Subcutaneous abdominal adipose tissue (tissue), 5 donors: ENCODE measurements at regions not wholly inside any gene's neighbourhood (a gene's known extent, or its start where the extent isn't known, plus 50 kb on each side); places are given as distances from the start of the nearest gene placed in this dataset.

Experiments
- H3K27ac ChIP-seq: one replicate; pipeline ENCODE4 v1.7.0; 2013; ENCODE audit warnings: low read depth, mild to moderate bottlenecking, inconsistent platforms, low read length, moderate library complexity
- H3K27me3 ChIP-seq, 5 donors: one replicate each; pipeline ENCODE4 v1.7.0; 2013; ENCODE audit warnings: low read length in 5 of 5, inconsistent platforms in 1 of 5; ENCODE audit not compliant: control insufficient read depth in 5 of 5, insufficient read depth in 4 of 5
- H3K36me3 ChIP-seq, 5 donors: one replicate each; pipeline ENCODE4 v1.7.0; 2013; ENCODE audit warnings: low read length in 5 of 5; ENCODE audit not compliant: control insufficient read depth in 5 of 5, insufficient read depth in 5 of 5
- H3K4me1 ChIP-seq, 5 donors: one replicate each; pipeline ENCODE4 v1.7.0; 2013; ENCODE audit warnings: low read length in 5 of 5, mild to moderate bottlenecking in 3 of 5, moderate library complexity in 1 of 5; ENCODE audit not compliant: control insufficient read depth in 5 of 5, insufficient read depth in 5 of 5
- H3K4me3 ChIP-seq, 5 donors: one replicate each; pipeline ENCODE4 v1.7.0; 2013; ENCODE audit warnings: low read length in 5 of 5, low read depth in 1 of 5
- H3K9ac ChIP-seq, 5 donors: one replicate each; pipeline ENCODE4 v1.7.0; 2013; ENCODE audit warnings: low read length in 5 of 5, mild to moderate bottlenecking in 4 of 5, moderate library complexity in 3 of 5
- H3K9me3 ChIP-seq, 5 donors: one replicate each; pipeline ENCODE4 v1.7.0; 2013; ENCODE audit warnings: low read length in 5 of 5; ENCODE audit not compliant: control insufficient read depth in 5 of 5
- donor health status: healthy.
- donor health status: healthy.
- donor health status: healthy.
- donor health status: healthy.
- donor health status: healthy.

DNA sequence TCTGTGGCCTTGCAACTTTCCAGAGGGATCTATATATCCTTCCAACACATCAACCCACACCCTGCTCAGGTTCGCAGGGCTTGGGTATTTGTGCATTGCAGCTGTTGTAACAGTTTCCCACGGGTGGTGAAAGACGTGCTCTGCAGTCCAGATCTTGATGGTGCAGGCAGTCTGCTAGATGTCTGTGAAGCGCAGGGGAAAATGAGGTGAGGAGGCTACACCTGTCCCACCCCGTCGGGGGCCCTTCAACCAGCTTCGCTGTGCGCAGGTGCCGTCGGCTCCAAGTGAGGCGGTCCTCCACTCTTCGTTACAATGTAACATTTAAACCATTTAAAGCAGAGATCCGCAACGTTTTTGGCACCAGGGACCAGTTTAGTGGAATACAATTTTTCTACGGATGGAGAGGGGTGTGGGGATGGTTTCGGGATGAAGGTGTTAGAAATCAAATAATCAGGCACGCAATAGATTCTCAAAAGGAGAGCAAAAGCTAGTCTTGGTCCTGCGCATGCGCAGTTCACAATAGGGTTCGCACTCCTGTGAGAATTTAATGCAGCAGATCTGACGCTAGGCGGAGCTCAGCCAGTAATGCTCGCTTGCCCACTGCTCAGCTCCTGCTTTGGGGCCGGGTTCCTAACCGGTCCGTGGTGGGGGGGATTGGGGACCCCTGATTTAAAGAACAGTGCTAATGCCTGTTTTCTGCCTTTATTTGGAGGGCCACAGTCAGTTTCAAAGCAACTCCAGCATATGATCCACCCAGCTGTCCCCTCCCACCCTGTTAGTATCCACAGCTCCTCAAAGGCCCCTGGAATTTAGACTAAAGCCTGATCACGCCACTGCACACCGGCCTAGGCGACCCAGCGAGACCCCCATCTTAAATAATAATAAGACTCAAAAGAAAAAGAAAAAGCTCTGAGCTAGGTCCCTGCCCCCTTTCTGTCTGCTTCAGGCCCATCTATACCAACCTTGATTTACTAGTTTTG lies 97.1 kb upstream of the SELENOP start:
- H3K27ac ChIP-seq: no peak overlapping the region
- peak overlapping the region; percentile 71 to 91 (median 79) for H3K4me3 ChIP-seq

GRCh38 chr5:42908086-42908485 lies 96.4 kb upstream of the SELENOP start:
- Histone ChIP-seq H3K27ac (no peak overlapping the region), H3K9ac (peak overlapping the region in 1 of 5 donors; percentile 72), H3K9me3 (no peaks in the 10 kb centered on the region), H3K36me3 (no peaks in the 10 kb centered on the region), H3K27me3 (no peaks in the 10 kb centered on the region), H3K4me3 (peak overlapping the region; percentile 71 to 91 (median 79)), H3K4me1 (peaks cover 3 to 11% (median 6%) of the 10 kb centered on the region in 5 donors)

More for the DNA sequence above, 97.1 kb upstream of the SELENOP start:
- Histone ChIP-seq H3K9me3 (no peaks in the 10 kb centered on the region), H3K36me3 (no peaks in the 10 kb centered on the region), H3K9ac (peak overlapping the region in 4 of 5 donors; percentile 11 to 72 (median 64)), H3K4me1 (peaks cover 3 to 11% (median 6%) of the 10 kb centered on the region in 5 donors), H3K27me3 (no peaks in the 10 kb centered on the region)

GRCh38 chr5:42905827-42906226 lies 94.1 kb upstream of the SELENOP start:
- Histone ChIP-seq H3K9ac (no peak overlapping the region), H3K36me3 (no peaks in the 10 kb centered on the region), H3K4me3 (no peak overlapping the region), H3K27ac (no peak overlapping the region), H3K9me3 (no peaks in the 10 kb centered on the region), H3K4me1 (peaks cover 3 to 11% (median 6%) of the 10 kb centered on the region in 5 donors), H3K27me3 (no peaks in the 10 kb centered on the region)

DNA sequence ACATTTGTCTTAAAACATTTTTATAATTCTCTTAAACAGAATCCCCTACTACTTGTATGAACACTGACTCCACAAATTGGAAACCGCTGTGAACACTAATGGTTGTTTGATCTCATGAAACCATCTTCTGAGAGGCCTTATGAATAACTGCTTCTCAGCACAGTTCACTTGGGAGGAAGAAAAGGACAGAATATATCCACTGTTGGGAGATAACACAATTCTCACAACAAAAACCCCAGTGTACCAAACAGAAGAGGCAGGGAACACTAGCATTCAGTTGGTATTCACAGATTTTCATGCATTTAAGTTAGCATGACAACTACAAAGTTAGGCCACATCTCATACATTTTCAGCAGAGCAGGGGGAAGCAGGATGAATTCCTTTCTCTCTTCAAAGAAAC lies 89.0 kb upstream of the SELENOP start:
- H3K27me3 ChIP-seq: no peaks in the 10 kb centered on the region
- H3K27ac ChIP-seq: no peak overlapping the region
- H3K9me3 ChIP-seq: no peaks in the 10 kb centered on the region
- no peaks in the 10 kb centered on the region for H3K4me1 ChIP-seq
- H3K9ac ChIP-seq: no peak overlapping the region
- H3K36me3 ChIP-seq: no peaks in the 10 kb centered on the region
- no peak overlapping the region for H3K4me3 ChIP-seq

DNA sequence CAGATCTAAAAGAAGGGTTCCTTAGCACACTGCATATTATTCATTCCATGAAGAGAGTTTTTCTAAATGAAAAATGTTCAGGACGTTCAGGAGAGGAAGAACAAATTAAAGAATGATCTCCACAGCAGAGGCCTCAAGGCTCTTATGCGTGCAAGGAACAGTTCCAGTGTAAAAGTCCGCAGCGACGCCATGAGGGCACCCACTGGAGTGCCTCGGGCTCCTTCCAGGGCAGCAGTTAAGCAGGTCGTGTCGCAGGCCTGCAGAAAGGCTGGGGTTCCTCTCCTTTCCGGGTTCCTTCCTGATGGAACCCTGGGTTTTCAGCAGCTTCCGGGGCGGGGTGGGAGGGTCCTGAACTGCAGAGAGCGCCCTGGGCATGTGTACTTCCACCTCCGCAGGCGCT lies 87.1 kb upstream of the SELENOP start:
- H3K27ac ChIP-seq: no peak overlapping the region
- H3K4me1 ChIP-seq: peaks cover 0 to 5% (median 0%) of the 10 kb centered on the region in 5 donors
- H3K36me3 ChIP-seq: no peaks in the 10 kb centered on the region
- H3K9ac ChIP-seq: no peak overlapping the region
- no peaks in the 10 kb centered on the region for H3K27me3 ChIP-seq
- no peaks in the 10 kb centered on the region for H3K9me3 ChIP-seq
- no peak overlapping the region for H3K4me3 ChIP-seq

DNA sequence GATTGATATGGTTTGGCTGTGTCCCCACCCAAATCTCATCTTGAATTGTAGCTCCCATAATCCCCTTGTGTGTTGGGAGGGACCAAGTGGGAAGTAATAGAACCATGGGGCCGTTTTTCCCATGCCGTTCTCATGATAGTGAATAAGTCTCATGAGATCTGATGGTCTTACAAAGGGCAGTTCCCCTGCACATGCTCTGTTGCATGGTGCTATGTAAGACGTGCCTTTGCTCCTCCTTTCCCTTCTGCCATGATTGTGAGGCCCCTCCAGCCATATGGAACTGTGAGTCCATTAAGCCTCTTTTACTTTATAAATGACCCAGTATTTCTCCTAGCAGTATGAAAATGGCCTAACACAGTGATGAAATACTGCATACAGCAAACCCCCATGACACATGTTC lies 84.8 kb upstream of the SELENOP start:
- Histone ChIP-seq H3K27ac (no peak overlapping the region), H3K36me3 (no peaks in the 10 kb centered on the region), H3K4me1 (peaks cover 0 to 5% (median 0%) of the 10 kb centered on the region in 5 donors), H3K9ac (no peak overlapping the region), H3K27me3 (no peaks in the 10 kb centered on the region), H3K4me3 (no peak overlapping the region), H3K9me3 (no peaks in the 10 kb centered on the region)

DNA sequence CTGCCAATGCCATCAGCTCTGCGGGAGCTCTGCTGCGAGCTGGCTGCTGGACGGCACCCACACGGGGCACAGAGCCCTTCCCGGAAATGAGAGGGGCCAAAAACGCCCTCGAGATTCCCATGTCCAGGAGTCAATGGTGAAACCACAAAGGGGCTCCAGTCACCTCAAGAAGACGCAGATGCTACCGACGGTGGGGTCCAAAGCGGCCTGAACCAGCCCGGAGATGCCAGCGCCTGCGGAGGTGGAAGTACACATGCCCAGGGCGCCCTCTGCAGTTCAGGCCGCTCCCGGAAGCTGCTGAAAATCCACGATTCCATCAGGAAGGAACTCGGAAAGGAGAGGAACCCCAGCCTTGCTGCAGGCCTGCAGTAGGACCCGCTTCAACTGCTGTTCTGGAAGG lies 82.4 kb upstream of the SELENOP start:
- Histone ChIP-seq H3K4me3 (peak overlapping the region in 4 of 5 donors; percentile 17 to 43 (median 22)), H3K9me3 (no peaks in the 10 kb centered on the region), H3K9ac (no peak overlapping the region), H3K4me1 (peaks cover 0 to 5% (median 0%) of the 10 kb centered on the region in 5 donors), H3K27me3 (no peaks in the 10 kb centered on the region), H3K27ac (no peak overlapping the region), H3K36me3 (no peaks in the 10 kb centered on the region)

DNA sequence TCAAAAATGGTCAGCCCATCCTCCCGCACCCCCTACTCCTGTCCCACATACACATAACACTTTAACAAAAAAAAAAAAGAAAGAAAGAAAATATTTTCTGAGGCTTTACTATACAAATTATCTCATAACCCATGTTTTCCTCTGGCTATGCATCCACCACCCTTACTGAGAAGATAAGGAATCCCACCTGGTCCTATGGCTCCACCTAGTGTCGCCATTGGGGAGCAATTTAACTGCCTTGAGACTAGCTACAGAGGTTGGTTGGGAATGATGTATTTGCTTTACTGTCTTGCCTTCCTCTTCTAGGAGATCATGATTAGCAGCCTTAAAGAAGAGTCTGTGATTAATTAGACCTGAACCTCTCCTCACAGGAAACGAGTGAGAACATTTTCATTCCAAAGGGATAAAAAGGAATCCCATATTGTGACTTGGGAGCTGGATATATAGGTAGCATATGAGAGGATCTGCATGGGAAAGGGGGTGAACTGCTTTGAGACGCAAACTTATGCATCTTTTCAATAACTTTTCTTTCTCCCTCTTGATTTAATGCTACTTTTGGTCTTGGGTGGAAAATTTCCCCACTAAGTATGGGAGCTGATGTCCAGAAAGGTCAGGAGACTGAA lies 77.7 kb upstream of the SELENOP start:
- Histone ChIP-seq H3K4me3 (no peak overlapping the region), H3K36me3 (no peaks in the 10 kb centered on the region), H3K9me3 (no peaks in the 10 kb centered on the region), H3K27ac (no peak overlapping the region), H3K4me1 (peaks cover 0 to 6% (median 3%) of the 10 kb centered on the region in 5 donors), H3K9ac (no peak overlapping the region), H3K27me3 (no peaks in the 10 kb centered on the region)

- no peak overlapping the region for H3K9ac ChIP-seq
Measured at GRCh38 chr5:42888771-42889170, 77.1 kb upstream of the SELENOP start.

DNA sequence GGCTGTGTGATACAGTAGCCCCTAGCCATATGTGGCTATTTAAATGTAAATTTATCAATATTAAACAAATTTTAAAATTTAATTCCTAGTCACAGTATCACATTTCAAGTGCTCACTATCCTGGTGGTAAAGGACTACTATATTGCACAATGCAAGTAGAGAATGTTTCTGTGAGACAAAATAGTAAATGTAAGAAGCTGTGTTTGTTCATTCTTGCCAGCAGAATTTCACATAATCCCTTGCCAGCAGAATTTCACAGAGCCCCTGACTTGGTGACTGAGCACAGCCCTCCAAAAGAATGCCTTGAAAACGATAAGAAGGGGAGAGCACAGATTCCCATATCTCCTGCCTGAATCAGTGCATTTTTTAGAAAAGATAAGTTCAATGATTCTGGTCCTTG lies 75.9 kb upstream of the SELENOP start:
- H3K4me1 ChIP-seq: peaks cover 0 to 6% (median 3%) of the 10 kb centered on the region in 5 donors
- no peak overlapping the region for H3K4me3 ChIP-seq
- H3K9me3 ChIP-seq: no peaks in the 10 kb centered on the region
- H3K27me3 ChIP-seq: no peaks in the 10 kb centered on the region
- no peak overlapping the region for H3K9ac ChIP-seq
- no peaks in the 10 kb centered on the region for H3K36me3 ChIP-seq
- no peak overlapping the region for H3K27ac ChIP-seq

More at GRCh38 chr5:42888771-42889170, 77.1 kb upstream of the SELENOP start:
- Histone ChIP-seq H3K9me3 (no peaks in the 10 kb centered on the region), H3K36me3 (no peaks in the 10 kb centered on the region), H3K27me3 (no peaks in the 10 kb centered on the region), H3K4me3 (no peak overlapping the region), H3K27ac (no peak overlapping the region), H3K4me1 (peaks cover 0 to 6% (median 3%) of the 10 kb centered on the region in 5 donors)
